A549 (cell line): ENCODE measurements at regions not wholly inside any gene's neighbourhood (a gene's known extent, or its start where the extent isn't known, plus 50 kb on each side); places are given as distances from the start of the nearest gene placed in this dataset.

Source experiments
- CTCF ChIP-seq: fragments of >200 bp; sonication (Bioruptor Twin); formaldehyde crosslinking; IDR thresholded peaks from 3 replicates; pipeline ENCODE4 v1.5.1; 2016
- PBX3 ChIP-seq: IDR thresholded peaks from 2 replicates; pipeline ENCODE4 v1.6.1; 2012
- POLR2A ChIP-seq: IDR thresholded peaks from 2 replicates; pipeline ENCODE4 v1.6.1; 2012; ENCODE audit warnings: mild to moderate bottlenecking, low read length
- REST ChIP-seq: fragments of 200-600 bp; sonication (generic); IDR thresholded peaks from 2 replicates; pipeline ENCODE4 v1.6.1; 2016; ENCODE audit warnings: antibody characterized with exemption, mild to moderate bottlenecking, moderate library complexity
- RNF2 ChIP-seq: fragments of 200-600 bp; sonication (generic); IDR thresholded peaks from 2 replicates; pipeline ENCODE4 v1.6.1; 2016; ENCODE audit warnings: low read depth, mild to moderate bottlenecking, antibody characterized with exemption, moderate library complexity, borderline replicate concordance

- TF ChIP-seq REST (no peak), PBX3 (no peak), POLR2A (no peak), RNF2 (no peak), CTCF (no peak)
Measured at GRCh38 chr15:95608371-95608770, 722.1 kb upstream of the NR2F2 start.
